DMS114 treated with DMSO at 0.1 percent for 48 hours (cell line): ENCODE measurements at regions not wholly inside any gene's neighbourhood (a gene's known extent, or its start where the extent isn't known, plus 50 kb on each side); places are given as distances from the start of the nearest gene placed in this dataset.

ENCODE experiments used
- DNase-seq: peaks from one replicate; lab custom pipeline; 2025; ENCODE audit not compliant: unreplicated experiment; lab: John Stamatoyannopoulos, UW

GRCh38 chr12:34526946-34527345 is 504.6 kb downstream of the ALG10 start:
- no peak for DNase-seq

GRCh38 chr12:34547276-34547675 is 525.0 kb downstream of the ALG10 start:
- no peak for DNase-seq

GRCh38 chr12:34591966-34592365 is 569.7 kb downstream of the ALG10 start:
- DNase-seq: no peak

GRCh38 chr12:34595749-34596733 is 573.7 kb downstream of the ALG10 start:
- DNase-seq: no peak

- DNase-seq: no peak
Measured at GRCh38 chr12:34597548-34598351, 575.5 kb downstream of the ALG10 start.

- no peak for DNase-seq
Measured at GRCh38 chr12:34598352-34598827, 576.1 kb downstream of the ALG10 start.

- DNase-seq: no peak
Measured at GRCh38 chr12:34598851-34599529, 576.7 kb downstream of the ALG10 start.

GRCh38 chr12:34599530-34600513 is 577.5 kb downstream of the ALG10 start:
- no peak for DNase-seq

- no peak for DNase-seq
Measured at GRCh38 chr12:34600592-34601462, 578.5 kb downstream of the ALG10 start.

GRCh38 chr12:34601689-34602088 is 579.4 kb downstream of the ALG10 start:
- DNase-seq: no peak

GRCh38 chr12:34602213-34602940 is 580.1 kb downstream of the ALG10 start:
- DNase-seq: no peak

GRCh38 chr12:34603382-34604035 is 581.2 kb downstream of the ALG10 start:
- no peak for DNase-seq

GRCh38 chr12:34604227-34604626 is 581.9 kb downstream of the ALG10 start:
- DNase-seq: no peak

GRCh38 chr12:34604631-34605509 is 582.6 kb downstream of the ALG10 start:
- no peak for DNase-seq

GRCh38 chr12:34605510-34605887 is 583.2 kb downstream of the ALG10 start:
- DNase-seq: no peak

GRCh38 chr12:34605955-34606748 is 583.9 kb downstream of the ALG10 start:
- DNase-seq: no peak
